Neutrophil (primary cell): ENCODE measurements at regions not wholly inside any gene's neighbourhood (a gene's known extent, or its start where the extent isn't known, plus 50 kb on each side); places are given as distances from the start of the nearest gene placed in this dataset.

Source experiments
- H3K27ac ChIP-seq: fragments of 200-600 bp; sonication (generic); 2 replicates; pipeline ENCODE4 v1.5.1; 2016; ENCODE audit warnings: mild to moderate bottlenecking, moderate library complexity
- H3K27me3 ChIP-seq: fragments of 200-600 bp; sonication (generic); 2 replicates; pipeline ENCODE4 v1.6.0; 2016; ENCODE audit warnings: mild to moderate bottlenecking
- H3K36me3 ChIP-seq: fragments of 200-600 bp; sonication (generic); 2 replicates; pipeline ENCODE4 v1.5.1; 2017
- H3K4me1 ChIP-seq, 2 experiments: fragments of 200-600 bp in 1 of 2; sonication (generic) in 1 of 2; 1 replicate in 1 of 2; 2 replicates in 1 of 2; pipeline versions ENCODE4 v1.5.1 to v1.6.1; 2013 to 2016; ENCODE audit warnings: low read depth in 1 of 2, low read length in 1 of 2, mild to moderate bottlenecking in 1 of 2, moderate library complexity in 1 of 2; ENCODE audit not compliant: control insufficient read depth in 1 of 2, insufficient read depth in 1 of 2
- H3K4me3 ChIP-seq, 2 experiments: fragments of 200-600 bp in 1 of 2; sonication (generic) in 1 of 2; 1 replicate in 1 of 2; 2 replicates in 1 of 2; pipeline ENCODE4 v1.5.1; 2013 to 2016; ENCODE audit warnings: low read depth in 1 of 2, low read length in 1 of 2, mild to moderate bottlenecking in 1 of 2, moderate library complexity in 1 of 2
- H3K9me3 ChIP-seq: fragments of 200-600 bp; sonication (generic); 2 replicates; pipeline ENCODE4 v1.5.1; 2016
- CTCF ChIP-seq: fragments of 200-600 bp; sonication (generic); IDR thresholded peaks from 2 replicates; pipeline ENCODE4 v1.5.1; 2016; ENCODE audit warnings: antibody characterized with exemption

DNA sequence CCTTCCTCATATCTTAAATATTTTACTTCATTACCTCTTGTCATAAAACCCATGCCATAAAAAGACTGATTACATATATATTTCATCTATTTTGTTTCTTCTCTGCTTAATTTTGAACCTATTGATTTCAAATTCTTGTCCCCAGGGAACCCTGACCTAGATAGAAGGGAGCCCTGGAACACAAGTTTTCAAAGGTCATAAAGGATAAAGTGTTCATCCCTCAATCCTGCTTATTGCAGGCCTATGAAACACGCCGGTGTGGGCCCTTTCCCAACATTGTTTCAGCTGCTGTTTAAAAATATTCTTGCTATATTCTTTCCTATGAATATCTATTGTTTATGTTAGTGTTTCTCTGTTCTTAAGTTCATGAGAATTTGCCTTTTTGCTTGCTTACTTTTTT is 1389.5 kb upstream of the GBE1 start:
- H3K27me3 ChIP-seq, result no peaks in the 10 kb centered on the region
- H3K9me3 ChIP-seq, result no peaks in the 10 kb centered on the region
- H3K36me3 ChIP-seq, result no peaks in the 10 kb centered on the region
- TF ChIP-seq CTCF, result no peak
- H3K27ac ChIP-seq, result no peak overlapping the region
- H3K4me3 ChIP-seq, result no peak overlapping the region
- H3K4me1 ChIP-seq, result no peaks in the 10 kb centered on the region

DNA sequence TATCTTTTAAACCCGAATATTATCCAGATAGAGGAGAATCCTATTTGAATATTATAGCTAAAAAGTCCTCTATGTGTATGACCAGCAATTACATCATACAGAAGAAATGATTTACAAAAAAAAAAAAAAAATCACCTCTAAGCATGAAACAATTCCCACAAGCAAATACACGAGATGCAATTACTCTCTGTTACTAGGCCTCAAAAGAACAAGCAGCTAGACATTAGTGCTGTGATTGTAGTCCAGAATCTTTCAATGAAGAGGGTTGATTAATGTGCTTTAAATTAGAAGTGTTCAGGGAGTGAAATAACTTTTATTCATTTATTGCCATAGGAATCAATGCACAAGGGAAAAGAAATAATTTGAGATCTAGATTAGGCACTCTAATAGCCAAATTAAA is 1379.5 kb upstream of the GBE1 start:
- Histone ChIP-seq H3K27me3 (no peaks in the 10 kb centered on the region), H3K36me3 (no peaks in the 10 kb centered on the region), H3K27ac (no peak overlapping the region), H3K9me3 (peaks cover 4% of the 10 kb centered on the region), H3K4me1 (no peaks in the 10 kb centered on the region), H3K4me3 (no peak overlapping the region)
- no peak for TF ChIP-seq CTCF

GRCh38 chr3:83131236-83131635 is 1369.8 kb upstream of the GBE1 start:
- H3K27ac ChIP-seq, result no peak overlapping the region
- no peaks in the 10 kb centered on the region for H3K4me1 ChIP-seq
- H3K9me3 ChIP-seq, result no peaks in the 10 kb centered on the region
- H3K4me3 ChIP-seq, result no peak overlapping the region
- H3K27me3 ChIP-seq, result no peaks in the 10 kb centered on the region
- H3K36me3 ChIP-seq, result no peaks in the 10 kb centered on the region
- no peak for TF ChIP-seq CTCF

- H3K27ac ChIP-seq, result no peak overlapping the region
- no peaks in the 10 kb centered on the region for H3K27me3 ChIP-seq
- H3K36me3 ChIP-seq, result no peaks in the 10 kb centered on the region
- no peaks in the 10 kb centered on the region for H3K9me3 ChIP-seq
- no peak for TF ChIP-seq CTCF
- no peak overlapping the region for H3K4me3 ChIP-seq
- no peaks in the 10 kb centered on the region for H3K4me1 ChIP-seq
These were observed 1361.4 kb upstream of the GBE1 start for GRCh38 chr3:83122774-83123350.

DNA sequence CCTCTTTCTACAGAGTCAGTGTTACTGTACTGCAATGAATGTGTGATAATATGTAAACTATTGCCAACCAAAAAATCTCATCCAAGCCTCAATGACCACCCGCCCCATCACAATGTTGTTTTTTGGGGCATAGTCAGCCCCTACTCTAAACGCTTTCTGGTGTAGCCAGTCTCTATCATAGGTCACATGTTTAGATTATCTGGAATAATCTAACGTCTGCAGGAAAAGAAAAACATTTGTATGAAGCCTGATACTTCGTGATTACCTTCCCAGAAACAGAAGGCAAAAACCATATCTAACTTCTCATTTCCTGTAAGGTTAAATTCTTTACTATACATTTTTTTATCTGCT is 1331.8 kb upstream of the GBE1 start:
- Histone ChIP-seq H3K27me3 (no peaks in the 10 kb centered on the region), H3K9me3 (no peaks in the 10 kb centered on the region), H3K27ac (no peak overlapping the region), H3K4me1 (no peaks in the 10 kb centered on the region), H3K4me3 (no peak overlapping the region), H3K36me3 (no peaks in the 10 kb centered on the region)
- no peak for TF ChIP-seq CTCF
